ENCODE measurements at regions not wholly inside any gene's neighbourhood (a gene's known extent, or its start where the extent isn't known, plus 50 kb on each side); places are given as distances from the start of the nearest gene placed in this dataset.

GRCh38 chr14:53742233-53742620 is 214.4 kb downstream of the BMP4 start:
- TF ChIP-seq POLR2A (IDR thresholded peaks at IDR 0.05) = no peak
- TF ChIP-seq CTCF (IDR thresholded peaks at IDR 0.05) = no peak
- TF ChIP-seq EP300 (IDR thresholded peaks at IDR 0.05) = no peak

All from ovary (tissue), 3 donors.